HG03064 (cell line): ENCODE measurements at regions not wholly inside any gene's neighbourhood (a gene's known extent, or its start where the extent isn't known, plus 50 kb on each side); places are given as distances from the start of the nearest gene placed in this dataset.

Source experiments
- ATAC-seq: cut with Tn5 transposase; IDR thresholded peaks from one replicate; pipeline ENCODE4 v1.9.1; 2021; ENCODE audit warnings: low read depth; ENCODE audit not compliant: unreplicated experiment

GRCh38 chr2:147386284-147386683 is 458.5 kb upstream of the ACVR2A start:
- ATAC-seq: no peak

DNA sequence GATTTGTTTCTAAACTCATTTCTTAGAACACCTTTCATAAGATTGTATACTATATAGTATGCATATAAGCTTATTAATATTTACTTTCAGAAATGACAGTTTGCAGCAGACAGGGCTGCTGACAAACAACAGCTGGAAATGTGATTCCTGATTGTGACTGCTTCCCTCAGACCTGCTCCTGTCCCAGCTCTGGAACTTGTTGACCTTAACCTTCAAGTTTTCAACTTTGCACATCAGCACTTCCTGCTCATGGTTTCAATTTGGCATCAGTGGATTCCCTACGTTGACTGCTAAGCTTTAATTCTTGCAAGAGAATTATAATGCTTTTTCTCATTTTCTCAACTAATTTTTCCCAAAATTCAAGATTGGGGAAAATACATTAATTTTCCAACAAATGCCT is 459.2 kb upstream of the ACVR2A start:
- ATAC-seq: no peak

DNA sequence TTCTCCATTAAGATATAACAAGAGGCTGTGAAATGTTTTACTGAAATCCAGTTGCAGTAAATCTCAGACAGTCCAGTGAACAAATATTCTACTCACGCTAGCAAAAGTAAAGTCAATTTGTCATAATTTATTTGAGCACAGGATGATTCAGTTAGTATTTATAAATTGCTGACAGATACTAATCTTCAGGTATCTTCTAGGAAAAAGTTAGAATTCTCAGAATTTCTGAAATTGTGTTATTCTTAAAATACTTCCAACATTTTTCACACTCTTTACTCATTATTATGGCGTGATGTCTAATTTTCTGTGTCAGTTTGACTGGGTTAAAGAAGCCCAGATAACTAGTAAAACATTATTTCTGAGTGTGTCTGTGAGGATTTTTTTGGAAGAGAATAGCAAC is 460.2 kb upstream of the ACVR2A start:
- no peak for ATAC-seq

GRCh38 chr2:147382322-147382948 is 462.4 kb upstream of the ACVR2A start:
- no peak for ATAC-seq

DNA sequence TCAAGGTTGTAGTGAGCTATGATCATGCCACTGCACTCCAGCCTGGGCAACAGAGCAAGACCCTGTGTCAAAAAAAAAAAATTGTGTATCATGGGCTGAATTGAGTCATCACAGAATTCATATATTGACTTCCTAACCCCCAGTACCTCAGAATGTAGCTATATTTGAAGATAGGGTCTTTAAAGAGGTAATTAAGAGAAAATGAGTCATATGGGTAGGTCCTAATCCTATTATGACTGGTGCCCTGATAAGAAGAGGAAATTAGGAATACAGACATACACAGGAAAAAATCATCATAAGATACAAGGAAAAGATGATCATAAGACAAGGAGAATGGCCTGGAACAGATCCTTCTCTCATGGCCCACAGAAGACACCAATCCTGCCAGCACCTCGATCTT is 466.4 kb upstream of the ACVR2A start:
- ATAC-seq: no peak

- no peak for ATAC-seq
Observed at GRCh38 chr2:147375073-147375472, 469.8 kb upstream of the ACVR2A start.

- ATAC-seq: no peak
Observed at GRCh38 chr2:147374423-147374811, 470.4 kb upstream of the ACVR2A start.

DNA sequence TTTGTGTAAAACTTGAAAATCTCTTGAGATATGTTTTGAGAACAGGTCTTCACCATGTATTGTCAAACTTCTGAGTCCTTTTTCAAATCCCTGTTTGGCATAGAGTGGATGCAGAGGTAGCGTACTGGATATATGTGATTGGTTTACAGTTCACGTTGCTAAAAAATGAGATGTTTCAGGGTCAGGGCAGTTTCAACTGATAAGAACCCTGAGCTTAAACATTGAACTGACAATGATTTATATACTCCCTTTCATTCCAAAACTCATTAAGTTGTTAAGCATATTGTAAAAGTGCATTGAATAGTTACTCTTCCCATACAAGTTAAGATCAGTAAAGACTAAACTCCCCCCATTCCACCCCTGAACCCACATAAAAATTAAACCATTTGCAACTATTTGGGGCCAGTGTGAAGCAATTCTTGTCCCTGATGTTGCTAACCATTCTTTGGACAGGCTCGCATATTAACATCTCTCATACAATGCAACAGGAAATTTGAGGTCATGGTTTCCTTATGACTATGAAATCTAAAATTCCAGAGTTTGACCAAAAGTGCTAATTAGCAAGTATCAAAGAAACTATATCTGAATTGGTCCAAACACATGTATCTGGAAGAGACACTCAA is 470.9 kb upstream of the ACVR2A start:
- no peak for ATAC-seq

DNA sequence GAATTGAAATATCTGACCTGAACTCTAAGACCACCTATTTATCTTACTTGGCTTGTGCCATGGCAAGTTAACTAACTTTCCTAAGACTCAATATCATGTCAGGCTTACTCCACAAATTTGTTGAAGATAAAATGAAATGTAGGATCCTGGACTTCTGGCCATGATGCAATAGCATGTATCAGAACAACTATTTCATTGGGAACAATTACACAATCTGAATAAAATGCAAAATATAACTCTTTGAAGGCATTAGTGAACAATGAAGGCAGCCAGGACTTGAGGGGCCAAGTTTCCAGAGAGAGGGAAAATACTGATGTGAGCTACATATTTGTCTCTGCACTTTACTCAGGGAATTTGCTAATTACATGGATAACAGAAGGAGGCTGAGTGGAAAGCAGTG is 476.5 kb upstream of the ACVR2A start:
- ATAC-seq: no peak

- ATAC-seq: no peak
Observed at GRCh38 chr2:147366279-147366678, 478.6 kb upstream of the ACVR2A start.

- no peak for ATAC-seq
Observed at GRCh38 chr2:147365622-147366021, 479.2 kb upstream of the ACVR2A start.

- ATAC-seq: no peak
Observed at GRCh38 chr2:147364597-147364996, 480.2 kb upstream of the ACVR2A start.

GRCh38 chr2:147363181-147363580 is 481.6 kb upstream of the ACVR2A start:
- no peak for ATAC-seq

DNA sequence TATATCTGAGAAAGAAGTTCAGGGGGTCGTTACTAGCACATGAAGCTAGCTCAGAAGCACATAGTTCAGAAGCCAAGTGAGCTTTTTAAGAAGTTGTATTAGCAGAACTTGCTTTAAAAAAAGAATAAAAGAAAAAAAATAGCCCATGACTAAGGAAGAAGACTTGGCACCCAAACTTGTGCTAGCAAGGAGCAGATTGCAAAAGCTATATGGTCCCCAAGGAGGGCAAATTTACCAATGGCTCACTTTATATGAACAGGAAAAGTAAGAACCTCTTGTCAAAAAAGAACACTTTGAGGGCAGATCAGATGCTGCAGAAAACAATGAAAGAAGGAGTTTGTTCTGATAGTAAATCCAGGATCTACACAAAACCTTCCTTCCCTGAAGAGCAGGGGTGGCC is 486.5 kb upstream of the ACVR2A start:
- ATAC-seq: no peak

GRCh38 chr2:147356157-147356556 is 488.7 kb upstream of the ACVR2A start:
- ATAC-seq: no peak

DNA sequence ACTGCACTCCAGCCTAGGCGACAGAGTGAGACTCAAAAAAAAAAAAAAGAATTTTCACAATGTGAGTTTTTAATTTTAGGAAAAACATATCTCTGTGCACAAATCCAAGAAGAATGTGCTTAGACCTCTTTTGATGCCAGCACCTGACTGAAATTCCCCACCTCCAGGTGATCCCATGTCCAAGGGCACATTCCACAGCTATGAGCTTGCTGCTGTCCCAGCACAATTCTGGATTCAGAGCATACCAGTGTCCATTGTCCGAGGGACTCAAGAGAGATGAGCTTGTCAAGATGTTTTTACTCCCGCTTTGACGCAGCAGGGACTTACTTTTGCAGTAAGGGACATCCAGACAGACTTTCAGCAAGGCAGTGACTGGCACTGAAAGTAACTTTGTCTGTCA is 489.1 kb upstream of the ACVR2A start:
- no peak for ATAC-seq

DNA sequence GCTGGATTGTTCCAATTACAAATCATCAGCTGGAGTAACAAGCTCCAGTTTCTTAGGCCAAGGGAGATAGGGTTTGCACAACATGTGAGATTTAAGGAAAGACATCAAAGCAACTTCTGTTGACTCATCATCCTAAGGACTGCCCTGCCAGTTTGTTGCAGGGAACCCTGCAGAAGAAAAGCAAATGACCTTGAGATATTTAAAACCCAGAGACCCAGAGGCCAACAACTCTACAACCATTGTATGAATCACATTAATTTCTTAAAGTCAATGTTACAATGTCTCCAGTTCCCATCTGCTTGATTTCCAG is 491.8 kb upstream of the ACVR2A start:
- ATAC-seq: no peak

- no peak for ATAC-seq
Observed at GRCh38 chr2:147352264-147353071, 492.4 kb upstream of the ACVR2A start.

- ATAC-seq: no peak
Observed at GRCh38 chr2:147351784-147352183, 493.0 kb upstream of the ACVR2A start.

GRCh38 chr2:147348931-147349555 is 495.8 kb upstream of the ACVR2A start:
- no peak for ATAC-seq

DNA sequence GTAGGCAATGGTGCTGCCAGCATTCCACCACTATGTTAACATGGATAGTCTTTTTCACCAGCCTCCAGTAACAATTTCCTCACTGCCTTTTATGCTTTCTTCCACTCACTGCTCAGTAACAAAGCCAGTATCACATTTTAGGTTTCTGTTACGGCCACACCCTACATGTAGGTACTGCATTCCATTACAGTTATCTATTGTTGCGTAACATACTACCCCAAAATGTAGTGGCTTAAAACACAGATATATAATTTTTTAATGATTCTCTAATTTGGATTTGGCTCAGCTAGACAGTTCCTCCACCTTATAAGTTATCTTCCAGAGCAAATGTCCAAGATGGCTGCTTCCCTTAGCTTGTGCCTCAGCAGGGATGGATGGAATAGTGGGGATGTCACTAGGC is 498.7 kb upstream of the ACVR2A start:
- ATAC-seq: no peak

DNA sequence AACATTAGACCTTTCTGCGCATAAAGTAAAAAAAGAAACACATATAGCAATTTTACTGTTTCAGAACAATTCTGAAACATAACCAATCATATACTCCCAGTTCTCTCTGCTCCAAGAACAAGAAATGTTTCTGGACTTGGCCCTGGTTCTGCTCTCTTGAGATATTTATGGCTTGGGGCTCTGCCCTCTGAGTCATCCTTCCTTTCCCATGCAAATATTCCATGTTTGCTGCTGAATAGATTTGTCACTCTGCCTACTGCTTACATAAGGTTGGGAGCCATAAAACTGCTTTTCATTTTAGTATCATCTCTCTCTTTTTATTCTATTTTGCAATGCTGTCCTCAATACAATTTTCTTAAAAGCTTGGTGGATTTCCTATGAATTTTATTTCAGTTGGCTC is 499.6 kb upstream of the ACVR2A start:
- ATAC-seq: no peak
